GM18505 (cell line): ENCODE measurements at regions not wholly inside any gene's neighbourhood (a gene's known extent, or its start where the extent isn't known, plus 50 kb on each side); places are given as distances from the start of the nearest gene placed in this dataset.

Experiments
- ATAC-seq: cut with Tn5 transposase; IDR thresholded peaks from one replicate; pipeline ENCODE4 v1.9.1; 2021; ENCODE audit not compliant: unreplicated experiment
- POLR2A ChIP-seq: IDR thresholded peaks from 4 replicates; pipeline ENCODE4 v1.6.1; 2011; ENCODE audit warnings: borderline replicate concordance; ENCODE audit not compliant: insufficient read depth, insufficient read length; ENCODE audit errors: extremely low read depth

DNA sequence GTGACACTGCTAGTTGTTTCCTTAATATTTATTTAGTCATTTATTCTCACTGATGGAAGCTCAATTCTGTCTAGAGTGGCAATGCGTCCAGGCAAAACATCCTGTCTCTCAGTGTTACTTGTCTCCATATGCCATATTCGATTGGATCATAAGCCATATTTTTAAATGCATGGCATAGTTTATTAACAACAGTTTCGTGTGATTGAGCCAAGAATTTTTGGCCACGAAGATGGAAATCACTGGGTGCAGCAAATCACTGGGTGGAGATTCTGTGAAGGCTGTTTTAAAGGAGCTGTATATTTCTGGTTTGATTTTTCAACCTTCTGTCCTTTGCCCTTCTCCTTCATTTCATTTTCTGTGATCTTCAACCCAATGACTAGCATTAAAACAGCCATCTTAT is 205.2 kb downstream of the JRKL start:
- no peak for ATAC-seq
- TF ChIP-seq POLR2A: no peak

DNA sequence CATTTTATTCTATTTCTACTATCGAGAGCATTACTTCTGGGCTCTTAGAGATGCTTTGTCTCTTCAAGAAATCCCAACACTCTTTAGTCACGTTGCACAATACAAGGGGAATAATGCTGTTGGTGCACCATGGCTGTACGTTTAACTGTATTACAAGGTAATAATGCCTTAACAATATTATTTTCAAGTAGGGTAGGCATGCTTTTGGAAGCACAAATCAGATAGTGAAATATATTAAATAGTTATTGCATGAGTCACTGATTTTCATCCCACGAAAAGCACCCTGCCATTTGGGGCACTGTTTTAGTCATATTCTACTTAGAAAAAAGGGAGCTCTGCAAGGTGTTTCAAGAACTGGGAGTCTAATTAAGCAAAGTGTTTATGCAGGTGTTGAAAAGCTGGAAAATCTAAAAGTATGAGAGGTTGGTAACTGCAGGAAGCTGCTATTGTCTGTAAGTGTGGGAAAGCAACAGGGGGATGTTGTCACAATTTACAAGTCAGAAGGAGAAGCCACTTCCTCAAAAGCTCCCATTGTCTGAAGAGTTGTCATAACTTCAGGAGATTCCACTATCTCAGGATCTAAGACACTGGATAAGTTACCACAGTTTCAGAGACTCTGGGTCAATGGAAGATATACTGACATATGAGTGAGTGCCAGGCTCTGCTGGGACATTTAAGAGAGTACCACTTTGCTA is 218.2 kb downstream of the JRKL start:
- no peak for ATAC-seq
- TF ChIP-seq POLR2A: no peak

DNA sequence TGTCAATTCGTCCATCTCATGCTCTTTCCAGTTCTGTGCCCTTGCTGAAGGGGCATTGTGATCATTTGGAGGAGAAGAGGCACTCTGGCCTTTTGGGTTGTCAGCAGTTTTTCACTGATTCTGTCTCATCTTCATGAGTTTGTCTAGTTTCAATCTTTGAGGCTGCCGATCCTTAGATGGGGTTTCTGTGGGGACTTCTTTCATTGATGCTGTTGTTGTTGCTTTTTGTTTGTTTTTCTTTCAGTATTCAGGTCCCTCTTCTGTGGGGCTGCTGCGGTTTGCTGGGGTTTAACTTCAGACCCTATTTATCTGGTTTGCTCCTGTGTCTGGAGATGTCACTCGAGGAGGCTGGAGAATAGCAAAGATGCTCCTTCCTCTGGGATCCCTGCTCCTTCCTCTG is 224.3 kb downstream of the JRKL start:
- TF ChIP-seq POLR2A: no peak
- ATAC-seq: no peak

DNA sequence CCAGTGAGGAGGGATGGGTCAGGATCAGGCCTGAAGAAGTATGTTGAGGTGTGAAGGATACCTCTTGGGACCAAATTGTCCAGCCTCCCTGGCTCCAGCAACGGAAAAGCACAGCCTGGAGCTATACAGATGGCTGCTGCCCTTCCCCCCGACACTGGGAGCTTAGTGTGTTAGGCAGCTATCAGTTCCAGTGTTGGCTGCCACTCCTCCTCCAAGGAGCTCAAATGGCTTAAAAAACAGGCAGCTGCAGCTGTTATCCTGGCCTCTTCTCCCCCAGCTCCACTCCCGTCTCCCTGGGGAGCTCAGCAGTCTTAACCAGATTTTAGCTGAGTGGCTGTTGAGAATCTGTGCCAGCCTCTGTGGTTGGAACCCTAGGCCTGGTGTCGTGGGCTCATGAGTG is 225.0 kb downstream of the JRKL start:
- no peak for TF ChIP-seq POLR2A
- ATAC-seq: no peak

DNA sequence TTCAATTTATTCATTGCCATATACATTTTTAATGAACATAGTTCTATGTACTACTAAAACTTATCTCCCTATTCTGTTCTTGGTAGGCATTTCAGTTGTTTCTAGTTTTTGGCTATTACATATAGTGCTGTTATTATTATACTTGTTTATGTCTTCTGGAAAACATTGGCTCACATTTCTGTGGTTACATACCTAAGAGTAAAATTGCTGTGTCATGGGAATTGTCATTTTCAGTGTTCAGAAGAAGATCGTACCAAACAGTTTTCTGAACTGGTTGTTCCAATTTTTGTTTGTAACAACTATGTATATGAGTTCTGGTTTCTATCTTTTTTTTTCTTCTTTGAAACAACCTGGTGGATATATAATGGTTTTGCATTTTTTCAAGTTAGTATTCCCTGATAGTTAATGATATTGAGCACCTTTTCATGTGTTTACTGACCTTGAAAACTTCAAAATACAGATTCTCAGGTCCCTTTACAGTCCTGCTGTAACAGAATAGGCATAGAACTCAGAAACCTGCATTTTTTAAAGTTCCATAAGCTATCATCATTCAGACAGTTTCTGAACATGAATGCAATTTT is 230.7 kb downstream of the JRKL start:
- ATAC-seq: no peak
- no peak for TF ChIP-seq POLR2A

DNA sequence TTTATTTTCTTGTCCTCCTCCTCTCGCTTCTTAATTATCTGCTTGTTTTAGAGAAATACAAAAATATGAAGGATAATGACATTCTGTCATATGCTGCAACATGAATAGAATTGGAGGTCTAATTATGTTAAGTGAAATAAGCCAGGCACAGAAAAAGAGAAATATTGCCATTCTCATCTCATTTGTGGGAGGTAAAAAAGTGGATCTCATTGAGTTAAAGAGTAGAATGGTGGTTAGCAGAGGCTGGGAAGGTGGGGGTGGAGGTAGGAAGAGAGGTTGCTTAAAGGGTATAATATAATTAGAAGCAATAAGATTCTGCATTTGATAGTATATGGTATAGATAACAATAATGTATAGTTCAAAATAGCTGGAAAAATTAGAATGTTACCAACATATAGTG is 231.3 kb downstream of the JRKL start:
- TF ChIP-seq POLR2A: no peak

DNA sequence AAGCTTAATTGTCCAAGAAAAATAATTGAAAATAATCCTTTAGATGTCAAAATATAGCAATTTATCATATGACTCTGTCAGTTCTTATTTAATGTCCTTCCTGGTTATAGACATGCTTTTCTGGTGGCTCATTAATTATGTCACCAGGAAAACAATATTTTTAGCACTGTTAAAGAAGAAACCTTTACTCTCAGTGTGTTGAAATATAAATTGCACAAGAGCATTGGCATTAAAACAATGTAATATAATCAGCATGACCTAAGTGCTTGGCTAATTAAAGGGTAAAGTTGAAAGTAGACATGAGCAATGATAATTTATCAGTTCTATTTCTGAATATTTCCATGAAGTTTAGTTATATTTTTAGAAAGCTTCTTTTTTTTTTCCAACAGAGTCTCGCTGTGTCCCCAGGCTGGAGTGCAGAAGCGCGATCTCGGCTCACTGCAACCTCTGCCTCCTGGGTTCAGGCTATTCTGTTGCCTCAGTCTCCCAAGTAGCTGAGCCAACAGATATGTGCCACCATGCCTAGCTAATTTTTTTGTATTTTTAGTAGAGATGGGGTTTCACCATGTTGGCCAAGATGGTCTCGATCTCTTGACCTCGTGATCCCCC is 232.3 kb downstream of the JRKL start:
- TF ChIP-seq POLR2A: no peak
- no peak for ATAC-seq

More for the DNA sequence above, 231.3 kb downstream of the JRKL start:
- ATAC-seq: no peak

DNA sequence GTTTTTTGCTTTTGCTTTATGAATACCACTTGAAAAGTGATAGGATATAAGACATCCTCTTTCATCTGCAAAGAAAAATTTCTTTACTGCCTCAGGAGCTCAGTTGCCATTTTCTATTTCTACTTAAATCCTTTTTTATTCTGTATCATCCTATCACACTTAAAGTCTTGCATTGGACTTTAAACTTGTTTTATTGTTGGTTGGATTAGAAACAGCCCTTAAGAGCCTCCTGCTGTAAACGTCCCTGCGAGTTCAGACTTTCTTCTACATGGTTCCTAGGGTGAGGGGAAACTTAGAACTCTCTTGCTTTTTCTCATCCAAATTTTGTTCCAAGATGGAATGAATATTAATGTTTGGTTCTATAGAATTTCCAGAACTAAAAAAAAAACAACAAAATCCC is 234.3 kb downstream of the JRKL start:
- ATAC-seq: no peak
- no peak for TF ChIP-seq POLR2A

DNA sequence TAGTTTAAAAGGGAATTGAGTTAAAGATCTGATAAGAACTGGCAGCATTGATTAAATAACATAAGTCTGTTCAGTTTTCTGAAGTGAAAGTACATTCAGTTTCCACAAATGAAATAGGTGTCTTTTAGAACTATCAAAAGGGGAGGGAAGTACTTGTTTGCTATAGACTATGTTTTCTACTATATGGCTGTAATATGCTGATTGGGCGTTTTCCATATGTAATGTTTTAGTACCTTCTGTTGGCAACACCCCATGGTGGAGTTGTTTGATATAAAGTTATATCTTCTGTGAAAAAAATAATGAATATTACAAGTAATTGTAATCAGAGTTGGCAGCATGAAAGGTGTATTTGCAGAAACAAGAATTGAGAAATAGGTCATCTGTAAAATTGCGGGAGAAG is 237.6 kb downstream of the JRKL start:
- ATAC-seq: no peak
- no peak for TF ChIP-seq POLR2A

DNA sequence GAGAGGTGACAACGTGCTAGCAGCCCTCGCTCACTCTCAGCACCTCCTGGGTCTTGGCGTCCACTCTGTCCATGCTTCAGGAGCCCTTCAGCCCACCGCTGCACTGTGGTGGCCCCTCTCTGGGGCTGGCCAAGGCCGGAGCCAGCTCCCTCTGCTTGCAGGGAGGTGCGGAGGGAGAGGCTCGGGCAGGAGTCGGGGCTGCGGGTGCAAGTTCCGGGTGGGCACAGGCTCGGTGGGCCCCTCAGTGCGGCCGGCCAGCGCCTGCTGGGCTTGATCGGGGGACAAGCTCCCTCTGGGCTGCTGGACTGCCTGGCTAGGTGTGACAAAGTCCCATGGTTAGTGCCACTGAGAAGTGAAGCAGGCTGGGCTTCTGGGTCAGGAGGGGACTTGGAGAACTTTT is 245.8 kb downstream of the JRKL start:
- TF ChIP-seq POLR2A: no peak
- no peak for ATAC-seq

DNA sequence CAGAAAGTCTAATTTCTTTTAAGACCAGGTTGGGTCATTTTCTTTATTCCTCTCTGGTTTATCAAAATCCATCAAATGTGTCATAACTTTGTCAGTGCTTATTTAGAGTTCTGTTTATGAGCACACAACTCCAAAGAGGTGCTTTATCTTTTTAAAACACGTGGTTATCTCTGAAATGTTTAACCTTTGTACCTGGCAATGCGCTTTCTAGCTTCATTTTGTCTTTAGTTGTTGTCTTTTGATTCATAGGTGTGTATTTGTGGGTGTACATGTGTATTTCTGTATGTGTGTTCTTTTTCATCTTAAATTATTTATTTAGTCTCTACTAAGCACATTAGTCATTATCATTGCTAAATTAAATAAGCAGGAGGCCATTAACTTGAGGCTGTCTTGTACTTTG is 251.4 kb downstream of the JRKL start:
- no peak for TF ChIP-seq POLR2A
- ATAC-seq: no peak

DNA sequence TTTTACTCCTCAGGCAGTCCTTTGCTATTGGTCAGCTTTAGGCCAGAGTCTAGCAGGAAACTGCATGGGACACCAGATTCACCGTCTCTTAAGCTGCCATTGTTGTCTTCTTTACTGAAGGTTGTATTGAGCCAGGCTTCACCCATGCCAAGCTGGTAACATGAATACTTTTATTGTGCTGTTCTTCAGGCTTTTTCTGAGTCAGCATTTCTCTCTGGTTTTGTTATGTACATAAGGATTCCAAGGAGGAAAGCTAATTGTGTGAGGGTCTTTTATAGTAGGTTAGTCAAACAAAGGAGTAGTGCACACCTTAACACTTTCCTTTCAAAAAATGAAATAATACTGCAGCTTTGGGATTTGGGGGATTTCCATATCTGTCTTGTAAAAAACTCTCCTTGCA is 252.8 kb downstream of the JRKL start:
- no peak for ATAC-seq
- TF ChIP-seq POLR2A: no peak

DNA sequence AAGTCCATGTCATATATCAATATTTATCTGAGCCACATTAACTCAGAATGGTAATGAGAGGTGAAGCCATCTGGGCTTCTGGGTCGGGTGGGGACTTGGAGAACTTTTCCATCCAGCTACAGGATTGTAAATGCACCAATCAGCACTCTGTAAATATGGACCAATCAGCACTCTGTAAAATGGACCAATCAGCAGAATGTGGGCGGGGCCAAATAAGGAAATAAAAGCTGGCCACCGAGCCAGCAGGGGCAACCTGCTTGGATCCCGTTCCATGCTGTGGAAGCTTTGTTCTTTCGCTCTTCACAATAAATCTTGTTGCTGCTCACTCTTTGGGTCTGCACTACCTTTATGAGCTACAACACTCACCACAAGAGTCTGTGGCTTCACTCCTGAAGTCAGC is 253.4 kb downstream of the JRKL start:
- ATAC-seq: no peak
- TF ChIP-seq POLR2A: no peak

DNA sequence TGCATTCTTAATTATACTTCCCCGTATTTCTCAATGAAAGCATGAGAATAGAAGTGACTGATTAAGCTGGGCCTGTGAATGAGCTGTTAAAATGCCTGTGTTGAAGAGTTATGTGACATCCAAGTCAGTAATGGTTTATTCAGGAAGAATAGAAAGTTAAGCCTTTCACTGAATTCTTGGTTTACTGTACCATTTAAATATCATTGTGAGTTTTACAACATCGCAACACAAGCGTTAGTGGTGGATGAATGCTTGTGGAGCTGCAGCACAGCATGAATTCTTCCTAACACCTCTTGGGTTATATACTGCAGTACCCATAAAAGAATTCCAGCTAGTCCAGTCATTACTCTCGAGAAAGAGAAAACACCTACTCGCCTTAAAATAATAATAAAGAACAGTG is 257.8 kb downstream of the JRKL start:
- no peak for TF ChIP-seq POLR2A
- ATAC-seq: no peak
